Ishikawa (cell line): ENCODE measurements at regions not wholly inside any gene's neighbourhood (a gene's known extent, or its start where the extent isn't known, plus 50 kb on each side); places are given as distances from the start of the nearest gene placed in this dataset.

Source experiments
- CREB1 ChIP-seq: IDR thresholded peaks from 2 replicates; pipeline ENCODE4 v1.6.1; 2012; ENCODE audit warnings: low read depth
- EGR1 ChIP-seq: IDR thresholded peaks from 2 replicates; pipeline ENCODE4 v1.6.1; 2012
- EP300 ChIP-seq: IDR thresholded peaks from 2 replicates; pipeline ENCODE4 v1.6.1; 2012; ENCODE audit warnings: borderline replicate concordance
- NFIC ChIP-seq: IDR thresholded peaks from 2 replicates; pipeline ENCODE4 v1.6.1; 2012
- RAD21 ChIP-seq: IDR thresholded peaks from 2 replicates; pipeline ENCODE4 v1.6.1; 2012; ENCODE audit warnings: low read depth
- TAF1 ChIP-seq: IDR thresholded peaks from 2 replicates; pipeline ENCODE4 v1.6.1; 2012; ENCODE audit warnings: low read depth, mild to moderate bottlenecking
- TCF12 ChIP-seq: IDR thresholded peaks from 2 replicates; pipeline ENCODE4 v1.6.1; 2012; ENCODE audit warnings: low read depth
- TEAD4 ChIP-seq: IDR thresholded peaks from 2 replicates; pipeline ENCODE4 v1.6.1; 2012
- YY1 ChIP-seq: IDR thresholded peaks from 2 replicates; pipeline ENCODE4 v1.6.1; 2012; ENCODE audit warnings: low read depth
- ZBTB7A ChIP-seq: IDR thresholded peaks from 2 replicates; pipeline ENCODE4 v1.6.1; 2012; ENCODE audit warnings: low read depth
- TF ChIP-seq, protein P1 (sequence below): IDR thresholded peaks from 2 replicates; pipeline ENCODE4 v1.6.1; 2012
- TF ChIP-seq, protein P2 (sequence below): IDR thresholded peaks from 2 replicates; pipeline ENCODE4 v1.6.1; 2012; ENCODE audit warnings: low read depth, mild to moderate bottlenecking

DNA sequence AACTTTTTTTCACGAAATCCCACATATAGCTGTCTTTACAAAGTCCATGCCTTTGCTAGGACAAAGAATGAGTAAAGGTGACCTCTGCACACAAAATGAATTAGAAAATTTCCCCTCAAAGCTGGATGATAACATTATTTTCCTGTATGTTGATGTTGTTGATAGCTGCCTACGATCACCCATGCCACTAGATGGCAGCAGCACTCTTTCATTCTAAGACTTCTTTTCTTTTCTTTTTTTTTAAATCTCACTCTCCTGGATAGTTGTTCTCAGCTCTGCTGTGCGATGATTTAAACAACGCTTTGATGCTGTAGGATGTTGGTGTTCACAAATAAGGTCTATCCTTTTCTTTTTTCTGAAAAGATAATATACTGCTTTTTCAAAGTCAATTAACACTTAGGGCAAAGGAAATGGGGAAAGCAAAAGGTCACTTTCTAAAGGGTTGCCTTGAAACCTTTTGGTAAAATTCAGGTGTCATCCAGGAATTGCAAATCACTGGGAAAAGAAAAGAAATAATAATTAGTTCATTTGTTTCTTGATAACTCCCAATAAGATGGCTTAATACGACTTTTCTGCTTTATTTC, 266.8 kb downstream of the C4orf33 start:
- TF ChIP-seq EGR1 (no peak), NFIC (no peak), EP300 (no peak), TEAD4 (no peak), TCF12 (no peak), RAD21 (peak; percentile 91), YY1 (no peak), CREB1 (no peak), ZBTB7A (no peak), TAF1 (no peak)
- TF ChIP-seq, protein P1, sequence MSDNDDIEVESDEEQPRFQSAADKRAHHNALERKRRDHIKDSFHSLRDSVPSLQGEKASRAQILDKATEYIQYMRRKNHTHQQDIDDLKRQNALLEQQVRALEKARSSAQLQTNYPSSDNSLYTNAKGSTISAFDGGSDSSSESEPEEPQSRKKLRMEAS, result no peak
- TF ChIP-seq, protein P2, sequence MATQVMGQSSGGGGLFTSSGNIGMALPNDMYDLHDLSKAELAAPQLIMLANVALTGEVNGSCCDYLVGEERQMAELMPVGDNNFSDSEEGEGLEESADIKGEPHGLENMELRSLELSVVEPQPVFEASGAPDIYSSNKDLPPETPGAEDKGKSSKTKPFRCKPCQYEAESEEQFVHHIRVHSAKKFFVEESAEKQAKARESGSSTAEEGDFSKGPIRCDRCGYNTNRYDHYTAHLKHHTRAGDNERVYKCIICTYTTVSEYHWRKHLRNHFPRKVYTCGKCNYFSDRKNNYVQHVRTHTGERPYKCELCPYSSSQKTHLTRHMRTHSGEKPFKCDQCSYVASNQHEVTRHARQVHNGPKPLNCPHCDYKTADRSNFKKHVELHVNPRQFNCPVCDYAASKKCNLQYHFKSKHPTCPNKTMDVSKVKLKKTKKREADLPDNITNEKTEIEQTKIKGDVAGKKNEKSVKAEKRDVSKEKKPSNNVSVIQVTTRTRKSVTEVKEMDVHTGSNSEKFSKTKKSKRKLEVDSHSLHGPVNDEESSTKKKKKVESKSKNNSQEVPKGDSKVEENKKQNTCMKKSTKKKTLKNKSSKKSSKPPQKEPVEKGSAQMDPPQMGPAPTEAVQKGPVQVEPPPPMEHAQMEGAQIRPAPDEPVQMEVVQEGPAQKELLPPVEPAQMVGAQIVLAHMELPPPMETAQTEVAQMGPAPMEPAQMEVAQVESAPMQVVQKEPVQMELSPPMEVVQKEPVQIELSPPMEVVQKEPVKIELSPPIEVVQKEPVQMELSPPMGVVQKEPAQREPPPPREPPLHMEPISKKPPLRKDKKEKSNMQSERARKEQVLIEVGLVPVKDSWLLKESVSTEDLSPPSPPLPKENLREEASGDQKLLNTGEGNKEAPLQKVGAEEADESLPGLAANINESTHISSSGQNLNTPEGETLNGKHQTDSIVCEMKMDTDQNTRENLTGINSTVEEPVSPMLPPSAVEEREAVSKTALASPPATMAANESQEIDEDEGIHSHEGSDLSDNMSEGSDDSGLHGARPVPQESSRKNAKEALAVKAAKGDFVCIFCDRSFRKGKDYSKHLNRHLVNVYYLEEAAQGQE, result no peak
